Stimulated activated CD4-positive, alpha-beta T cell treated with anti-CD3 and anti-CD28 coated beads, Interleukin-1b, Interleukin-23, amount 100 ng/mL, for 48 hours (primary cell): ENCODE measurements at regions not wholly inside any gene's neighbourhood (a gene's known extent, or its start where the extent isn't known, plus 50 kb on each side); places are given as distances from the start of the nearest gene placed in this dataset.

ENCODE experiments used
- DNase-seq: peaks from one replicate; pipeline ENCODE4 v3.0.0-alpha.2; 2020

DNA sequence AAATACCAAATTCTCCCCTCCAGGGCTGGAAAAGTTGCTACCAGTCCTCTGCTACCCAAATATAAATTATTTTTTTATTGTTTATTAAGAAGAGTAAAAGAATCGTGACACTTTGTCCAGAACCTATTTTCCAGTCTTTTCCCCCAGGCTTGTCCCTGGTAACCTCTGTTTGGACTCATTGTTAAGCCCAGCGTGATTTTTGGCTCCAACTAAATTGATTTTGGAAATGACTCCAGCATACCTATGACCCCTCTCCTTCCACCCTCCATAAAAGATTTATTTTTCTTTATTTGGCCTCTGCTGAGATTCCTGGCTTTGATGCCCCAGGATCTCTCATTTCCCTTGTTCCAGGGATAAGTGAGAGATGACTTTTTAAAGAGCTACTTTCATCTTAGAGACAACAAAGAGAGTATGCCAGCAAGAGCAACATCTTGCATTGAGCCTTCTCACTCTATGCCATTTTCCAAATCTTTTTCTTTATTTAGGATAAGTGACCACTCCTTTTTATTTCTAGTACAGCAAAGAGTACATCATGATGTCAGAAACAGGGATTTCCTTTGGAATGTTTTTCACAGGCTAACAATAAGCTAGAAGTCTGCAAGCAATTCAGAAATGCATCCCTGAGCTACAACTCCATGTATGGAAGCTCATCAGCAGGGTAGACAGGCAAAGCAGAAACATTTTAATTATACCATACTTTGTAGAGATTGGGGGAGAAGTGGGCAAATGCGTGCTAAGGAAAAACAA, 75.8 kb downstream of the DAD1 start:
- no peak for DNase-seq

DNA sequence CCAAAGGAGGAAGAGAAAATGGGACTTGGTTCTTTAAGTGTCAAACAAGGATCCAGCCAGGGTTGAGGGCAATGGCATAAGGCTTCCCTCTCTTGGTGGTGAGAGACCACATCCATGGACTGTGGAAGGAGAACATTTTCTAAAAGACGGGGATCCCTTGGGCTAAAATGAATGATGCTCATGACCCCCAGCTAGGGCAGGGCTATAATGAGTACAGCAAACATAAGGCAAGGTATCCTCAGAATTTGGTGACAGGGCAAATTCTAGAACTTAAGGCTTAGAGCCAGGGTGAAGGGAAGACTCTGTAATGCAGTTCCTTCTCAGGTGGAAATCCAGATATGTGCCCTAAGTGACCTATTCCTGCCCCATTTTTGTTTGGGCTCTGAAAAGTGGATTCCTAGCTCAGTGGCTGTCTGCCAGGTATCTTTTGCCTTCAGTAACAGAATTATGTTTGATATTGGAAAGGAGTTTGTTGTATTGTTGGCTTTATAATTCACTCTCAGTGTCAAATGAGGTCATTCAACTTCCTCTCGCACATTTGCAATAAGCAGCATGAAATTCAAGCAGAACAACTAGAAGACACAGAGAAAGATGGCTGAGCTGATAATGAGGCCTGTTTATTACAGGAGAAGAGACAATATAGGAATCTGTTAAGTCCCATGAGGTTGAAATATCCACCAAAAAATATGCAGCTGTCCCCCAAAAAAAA, 76.8 kb downstream of the DAD1 start:
- no peak for DNase-seq

DNA sequence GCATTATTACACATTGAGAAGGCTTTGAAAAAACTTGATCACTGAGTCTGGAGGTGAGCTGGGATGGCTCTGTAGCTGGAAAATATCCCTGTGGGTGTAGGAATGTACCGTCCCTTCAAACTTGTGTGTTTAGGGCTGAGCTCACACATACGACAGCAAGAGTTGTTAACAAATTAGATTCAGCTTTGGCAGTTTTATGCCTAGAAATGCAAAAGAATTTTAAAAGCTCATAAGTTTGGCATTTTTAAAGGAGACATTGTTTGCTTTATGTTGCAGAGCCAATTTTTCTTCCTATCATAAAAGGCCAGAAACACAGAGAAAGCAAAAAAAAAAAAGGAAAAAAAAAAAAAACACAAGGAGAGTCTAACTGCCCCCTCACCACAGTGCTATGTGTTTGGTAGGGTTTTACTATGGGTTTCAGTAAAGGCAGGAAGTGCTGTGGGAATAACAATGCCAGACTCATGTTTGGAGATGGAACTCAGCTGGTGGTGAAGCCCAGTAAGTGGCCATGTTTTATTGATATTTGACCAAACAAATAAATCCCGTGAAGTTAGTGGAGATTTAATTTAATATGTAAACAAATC, 78.4 kb downstream of the DAD1 start:
- DNase-seq = no peak

DNA sequence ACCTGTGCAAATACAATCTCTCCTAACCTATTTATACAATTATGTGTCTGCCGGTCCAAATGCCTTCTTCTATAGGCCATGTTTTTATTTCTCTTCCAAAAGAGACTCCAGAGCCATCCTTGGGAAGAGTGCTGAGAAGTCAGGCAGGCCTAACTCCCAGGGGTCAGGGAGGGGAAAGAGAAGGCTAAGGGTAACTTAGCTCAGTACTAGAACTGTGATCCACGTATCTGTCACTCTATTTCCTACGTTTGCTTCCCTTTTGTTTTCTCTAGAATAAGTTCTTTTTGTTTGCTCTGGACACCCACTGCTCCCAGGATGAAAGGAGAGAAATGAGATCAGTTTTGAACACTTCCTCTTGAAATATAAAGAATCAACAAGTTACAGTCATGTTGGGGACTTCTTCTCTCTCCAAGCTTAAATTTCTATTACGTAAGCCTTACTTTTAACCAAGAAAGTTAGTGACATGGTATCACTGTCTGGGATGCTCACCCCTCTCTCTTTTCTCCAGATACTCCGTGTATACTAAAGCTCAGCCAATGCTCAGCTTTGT, 79.2 kb downstream of the DAD1 start:
- no peak for DNase-seq

DNA sequence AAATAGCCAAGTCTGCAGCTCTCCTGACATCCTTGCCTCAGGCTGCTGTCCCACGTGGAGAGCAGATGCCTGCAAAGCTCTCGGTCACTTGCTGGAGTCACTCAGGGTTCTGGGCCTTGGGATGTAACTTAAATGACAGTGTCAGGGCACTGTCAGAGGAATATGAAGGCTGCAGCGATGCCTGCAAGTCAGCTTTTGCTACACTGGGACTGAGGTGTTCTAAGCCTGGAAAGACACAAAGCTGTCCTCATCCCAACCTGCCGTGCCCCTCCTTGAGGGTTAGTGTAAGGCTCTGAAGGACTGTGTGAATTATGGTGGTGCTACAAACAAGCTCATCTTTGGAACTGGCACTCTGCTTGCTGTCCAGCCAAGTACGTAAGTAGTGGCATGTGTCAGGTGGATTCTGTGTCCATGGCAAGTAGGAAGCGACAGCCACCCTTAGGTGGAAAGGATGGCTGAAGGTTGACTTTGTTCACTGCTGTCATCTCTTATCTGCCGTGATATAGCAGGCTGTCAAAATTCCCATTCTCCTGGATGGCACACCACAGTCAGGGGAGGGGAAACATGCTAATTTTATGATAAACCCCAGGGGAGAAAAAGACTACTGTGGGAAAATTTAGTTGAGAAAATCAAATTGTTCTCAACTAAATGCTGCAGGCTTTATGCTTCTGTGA, 79.9 kb downstream of the DAD1 start:
- no peak for DNase-seq

DNA sequence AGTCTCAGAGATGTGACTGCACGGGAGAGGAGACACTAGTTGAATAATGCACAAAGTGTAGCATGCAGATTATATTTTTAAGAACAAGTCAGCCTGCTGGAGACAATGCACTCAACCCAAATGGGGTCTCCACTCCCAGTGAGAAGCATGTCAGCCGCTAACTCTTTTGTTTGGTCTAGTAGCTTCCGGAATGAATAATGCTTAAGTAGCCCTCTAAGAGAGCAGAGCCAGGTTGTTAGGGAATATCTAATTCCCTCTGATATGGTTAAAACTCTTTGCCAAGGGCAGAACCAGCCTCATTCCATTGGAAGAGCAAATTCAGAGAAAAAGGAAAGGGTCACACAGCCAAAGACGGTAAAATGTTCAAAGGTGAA, 80.4 kb downstream of the DAD1 start:
- DNase-seq = no peak

DNA sequence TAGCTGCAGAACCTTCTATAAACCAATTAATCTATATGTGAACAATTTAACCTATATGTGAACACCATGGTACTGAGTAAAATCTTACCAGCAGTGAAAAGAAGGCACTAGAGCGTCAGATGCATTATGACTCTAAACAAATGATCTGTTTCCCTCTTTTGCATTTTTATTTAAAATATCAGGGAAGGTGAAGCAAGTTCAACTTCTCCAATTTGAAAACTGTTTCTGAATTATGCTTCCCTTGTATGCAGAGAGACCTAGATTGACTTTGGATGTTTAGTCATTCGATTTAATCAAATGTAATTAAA, 80.9 kb downstream of the DAD1 start:
- DNase-seq = no peak

DNA sequence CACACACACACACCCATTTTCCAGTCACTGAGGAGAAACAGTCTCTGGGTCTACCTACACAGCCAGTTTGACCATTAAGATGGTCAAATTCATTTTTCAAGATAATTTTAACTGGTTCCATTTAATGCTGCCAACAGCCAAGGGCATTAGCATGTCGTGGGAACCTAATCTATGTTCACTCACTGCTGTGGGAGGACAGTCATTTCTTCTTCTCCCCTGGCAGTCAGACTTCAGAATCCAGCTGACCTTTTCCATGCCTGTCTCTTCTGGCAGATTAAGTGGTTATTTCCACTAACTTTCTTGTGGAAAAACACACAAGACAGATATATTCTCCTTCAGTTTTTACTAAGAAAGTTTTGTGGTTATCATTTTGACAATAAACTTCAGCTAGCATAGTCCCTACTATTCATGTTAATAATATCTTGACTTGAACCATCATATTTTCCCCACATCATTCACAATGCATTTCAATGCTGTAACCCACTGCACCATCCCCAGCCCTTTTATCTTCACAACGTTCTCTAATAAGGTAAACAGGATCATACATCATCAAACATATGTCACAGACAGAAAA, 82.2 kb downstream of the DAD1 start:
- DNase-seq = no peak

DNA sequence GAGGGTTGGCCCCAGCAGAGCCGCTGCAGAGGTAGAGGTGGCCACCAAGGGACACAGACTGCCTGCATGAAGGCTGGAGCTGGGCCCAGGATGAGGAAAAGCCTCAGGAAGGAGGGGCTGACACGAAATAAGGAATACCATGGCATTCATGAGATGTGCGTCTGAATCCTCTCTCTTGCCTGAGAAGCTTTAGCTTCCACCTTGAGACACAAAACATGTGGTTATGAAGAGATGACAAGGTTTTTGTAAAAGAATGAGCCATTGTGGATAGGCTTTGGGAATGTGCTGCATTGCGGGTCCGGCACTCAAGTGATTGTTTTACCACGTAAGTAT, 82.7 kb downstream of the DAD1 start:
- no peak for DNase-seq

DNA sequence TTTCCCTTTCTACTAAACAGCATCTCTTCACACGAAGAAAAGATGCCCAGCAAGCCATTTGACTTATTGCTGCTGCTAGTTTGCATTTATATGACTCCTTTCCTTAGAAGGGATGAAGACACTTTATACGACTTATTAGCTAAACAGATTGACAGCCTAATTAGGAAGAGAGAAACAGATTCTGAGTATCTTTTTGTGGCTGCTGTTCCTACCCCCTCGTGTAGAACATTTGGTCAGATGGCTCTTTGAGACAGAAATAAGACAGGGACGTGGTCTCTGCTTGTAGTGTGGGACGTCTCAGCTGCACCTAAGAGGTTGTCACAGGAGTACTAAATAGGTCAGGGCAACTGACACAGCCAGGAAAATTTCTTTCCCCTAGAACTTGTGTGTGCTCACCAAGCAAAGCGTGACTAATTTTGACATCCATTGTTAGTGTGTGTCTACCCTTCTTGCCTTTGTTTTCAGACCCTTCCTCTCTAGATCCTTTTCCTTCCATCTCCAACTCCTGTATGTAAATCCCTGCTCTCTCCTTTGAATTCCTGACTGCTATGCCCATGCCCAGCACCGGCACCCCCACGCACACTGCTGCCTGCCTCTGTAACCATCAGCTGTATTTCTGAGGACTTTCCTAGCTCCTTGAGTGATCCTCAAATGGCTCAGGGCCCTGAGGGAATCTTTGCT, 83.2 kb downstream of the DAD1 start:
- peak; percentile 38 for DNase-seq

DNA sequence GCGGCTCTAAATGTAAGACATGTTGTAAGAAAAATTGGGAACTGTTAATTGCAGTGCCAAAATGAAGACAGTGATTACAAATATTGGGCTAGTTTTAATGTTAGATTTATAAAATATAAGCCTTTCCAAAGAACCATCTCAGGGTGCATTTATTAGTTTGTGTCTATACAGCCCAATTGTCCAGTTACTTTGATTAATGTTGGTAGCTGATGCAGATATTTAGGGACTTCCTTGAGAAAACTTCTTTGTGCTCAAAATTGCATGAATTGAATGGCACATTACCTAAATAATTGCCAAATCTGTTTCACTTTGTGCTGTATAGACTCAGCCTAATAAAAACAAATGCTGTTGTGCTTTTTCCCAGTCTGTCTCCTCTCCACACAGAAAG, 83.7 kb downstream of the DAD1 start:
- no peak for DNase-seq

DNA sequence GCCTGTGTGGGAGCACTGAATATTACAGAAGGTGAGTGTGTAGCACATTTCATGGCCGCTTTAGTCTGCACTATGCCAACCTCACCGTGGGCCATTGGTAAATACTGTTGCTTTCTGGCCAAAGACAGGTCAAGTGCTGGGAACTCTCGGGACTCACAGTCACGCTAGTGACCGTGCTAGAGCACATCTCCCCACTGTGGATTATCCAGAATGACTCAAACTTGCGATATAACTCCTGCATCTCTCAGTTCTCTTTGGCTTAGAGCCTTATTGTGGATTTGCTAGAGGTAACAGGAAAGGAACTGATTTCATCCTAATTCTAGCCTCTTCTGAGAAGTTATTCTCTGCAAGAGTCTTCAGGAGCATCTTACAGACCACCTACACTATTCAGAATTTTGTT, 86.5 kb downstream of the DAD1 start:
- no peak for DNase-seq

DNA sequence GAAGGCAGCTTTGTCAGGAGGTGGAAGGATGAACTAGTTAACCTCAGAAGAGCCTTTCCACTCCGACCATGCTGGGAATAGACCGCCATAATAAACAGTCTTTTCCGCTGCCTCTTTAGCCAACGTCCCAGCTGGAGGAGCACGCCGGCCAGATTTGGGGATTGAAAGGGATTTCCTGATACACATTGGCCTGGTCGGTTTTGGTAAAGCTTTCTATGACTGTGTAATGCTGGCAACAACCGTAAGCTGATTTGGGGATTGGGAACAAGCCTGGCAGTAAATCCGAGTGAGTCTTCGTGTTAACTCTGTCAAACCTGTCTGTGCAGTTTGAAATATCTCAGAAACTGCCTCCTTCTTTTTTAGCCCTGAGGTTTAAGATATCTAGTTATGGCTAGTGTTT, 87.0 kb downstream of the DAD1 start:
- no peak for DNase-seq

DNA sequence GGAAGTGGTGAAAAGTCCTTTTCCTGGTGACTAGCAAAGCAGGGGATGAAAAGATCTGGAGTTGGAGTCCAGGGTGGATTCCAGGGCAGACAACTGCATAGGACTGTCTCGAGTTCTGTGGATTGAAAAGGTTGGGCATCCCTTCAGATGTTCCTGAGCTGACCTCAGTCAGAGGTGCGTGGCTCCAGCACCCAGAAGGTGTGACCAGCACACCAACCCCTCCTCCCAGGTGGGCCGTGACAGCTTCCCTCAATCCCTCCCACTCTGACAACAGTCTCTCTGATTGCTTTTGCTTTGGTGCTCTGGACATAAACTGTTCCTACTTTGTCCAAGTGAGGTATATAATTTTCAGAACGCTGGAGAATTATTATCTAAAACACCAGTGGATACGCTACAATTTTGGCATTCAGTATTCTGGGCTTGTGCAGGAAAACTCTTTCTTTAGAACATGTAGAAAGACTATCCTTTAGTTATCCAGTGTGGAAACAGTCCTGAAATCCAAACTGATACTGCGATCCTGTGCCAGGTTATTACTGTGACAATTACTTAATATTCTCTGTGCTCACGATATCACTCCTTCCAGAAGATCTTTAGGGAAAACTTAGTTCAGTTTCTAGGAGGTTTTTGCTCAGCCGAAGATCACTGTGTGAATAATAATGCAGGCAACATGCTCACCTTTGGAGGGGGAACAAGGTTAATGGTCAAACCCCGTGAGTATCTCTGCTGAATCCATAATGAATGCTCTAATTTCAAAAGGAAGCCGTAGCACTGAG, 87.9 kb downstream of the DAD1 start:
- peak; percentile 53 for DNase-seq

DNA sequence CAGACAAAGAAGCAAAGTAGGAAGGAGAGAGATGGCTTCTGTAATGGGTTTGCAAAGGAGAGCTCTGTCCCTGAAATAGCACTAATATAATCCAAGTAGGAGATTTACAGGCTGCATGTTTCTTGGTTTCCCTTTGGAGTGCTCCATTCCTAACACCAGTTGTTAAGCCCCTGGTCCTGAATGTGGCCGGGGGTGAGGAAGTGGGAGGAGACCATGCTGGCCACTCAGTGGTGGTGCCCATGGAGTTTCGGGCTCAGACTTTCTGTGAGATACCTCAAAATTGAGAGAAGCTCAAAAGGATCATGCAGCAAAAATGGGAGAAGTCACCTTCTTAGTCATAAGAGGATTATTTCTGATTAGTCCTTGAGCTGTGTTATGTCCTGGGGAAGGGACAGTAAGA, 88.5 kb downstream of the DAD1 start:
- no peak for DNase-seq

DNA sequence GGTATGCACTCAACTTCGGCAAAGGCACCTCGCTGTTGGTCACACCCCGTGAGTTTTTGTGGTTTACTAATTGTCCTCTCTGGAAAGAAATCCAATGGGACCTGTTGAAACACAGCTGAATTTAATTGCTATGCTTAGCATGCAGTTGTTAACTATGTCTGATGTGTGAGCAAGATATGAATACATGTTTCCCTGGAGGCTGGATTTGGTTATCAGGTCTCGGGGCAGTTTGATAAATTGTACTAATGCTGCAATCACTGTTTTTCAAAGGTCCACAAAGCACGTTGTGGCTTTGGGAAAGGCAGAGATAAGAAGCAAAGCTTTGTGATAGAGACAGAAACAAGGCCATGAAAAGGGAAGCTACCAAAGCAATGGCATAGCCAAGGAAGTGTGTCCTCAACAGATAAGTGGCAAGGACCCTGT, 91.3 kb downstream of the DAD1 start:
- DNase-seq = no peak

DNA sequence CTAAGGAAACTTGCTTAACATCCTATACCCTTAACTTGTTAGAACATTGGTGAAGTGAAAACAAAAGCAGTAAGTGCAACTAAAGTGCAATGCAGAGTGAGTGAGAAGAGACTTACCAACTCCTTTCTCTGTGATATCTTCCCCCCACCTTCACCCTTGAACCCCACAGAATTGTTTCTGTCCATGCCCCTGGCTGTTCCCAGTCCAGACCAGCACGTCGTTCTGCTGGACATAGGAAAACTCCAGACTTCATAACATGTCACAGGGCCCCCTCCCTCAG, 91.9 kb downstream of the DAD1 start:
- no peak for DNase-seq

DNA sequence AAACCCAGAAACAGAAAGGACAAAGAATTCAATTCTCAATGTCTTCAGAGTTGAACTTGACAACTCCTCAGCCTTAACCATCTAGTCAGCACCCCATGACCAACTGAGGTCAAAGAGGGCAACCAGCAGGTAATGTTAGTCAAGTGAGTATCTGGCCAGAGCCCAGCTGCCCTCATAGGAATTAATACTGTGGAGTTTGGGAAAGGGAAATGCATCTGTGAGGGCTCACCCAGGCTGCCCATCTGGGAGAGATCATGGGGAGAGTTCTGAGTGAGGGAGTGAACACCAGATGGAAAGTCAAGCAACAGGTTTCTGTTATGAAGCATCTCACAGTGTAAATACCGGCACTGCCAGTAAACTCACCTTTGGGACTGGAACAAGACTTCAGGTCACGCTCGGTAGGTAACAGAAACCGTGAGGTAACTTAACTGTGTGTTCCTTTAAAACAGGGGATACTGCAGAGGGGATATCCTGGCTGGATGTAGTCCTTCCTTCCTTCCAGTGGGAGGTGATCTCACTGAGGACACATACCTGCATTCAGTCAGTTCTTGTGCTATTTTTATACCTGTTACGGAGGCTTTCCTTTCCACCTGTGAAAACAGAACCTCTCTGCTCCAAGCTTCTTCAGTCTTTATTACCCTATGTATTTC, 94.4 kb downstream of the DAD1 start:
- DNase-seq = no peak

DNA sequence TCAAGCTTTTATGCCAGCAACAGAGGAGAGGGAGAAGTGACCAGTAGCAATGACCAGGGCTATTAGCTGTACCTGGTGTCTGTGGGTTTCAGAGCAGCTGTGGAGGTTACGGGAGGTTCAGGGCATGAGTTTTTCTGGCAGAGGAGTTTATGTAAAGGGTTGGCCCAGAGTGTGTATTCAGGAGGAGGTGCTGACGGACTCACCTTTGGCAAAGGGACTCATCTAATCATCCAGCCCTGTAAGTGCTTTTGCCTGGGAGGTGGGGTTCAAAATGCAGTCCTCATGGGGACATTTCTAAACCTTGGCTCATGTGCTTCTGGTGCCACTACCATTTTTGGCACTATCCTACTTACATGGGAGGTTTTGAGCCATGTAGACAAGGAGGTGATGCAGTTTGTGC, 95.3 kb downstream of the DAD1 start:
- no peak for DNase-seq

DNA sequence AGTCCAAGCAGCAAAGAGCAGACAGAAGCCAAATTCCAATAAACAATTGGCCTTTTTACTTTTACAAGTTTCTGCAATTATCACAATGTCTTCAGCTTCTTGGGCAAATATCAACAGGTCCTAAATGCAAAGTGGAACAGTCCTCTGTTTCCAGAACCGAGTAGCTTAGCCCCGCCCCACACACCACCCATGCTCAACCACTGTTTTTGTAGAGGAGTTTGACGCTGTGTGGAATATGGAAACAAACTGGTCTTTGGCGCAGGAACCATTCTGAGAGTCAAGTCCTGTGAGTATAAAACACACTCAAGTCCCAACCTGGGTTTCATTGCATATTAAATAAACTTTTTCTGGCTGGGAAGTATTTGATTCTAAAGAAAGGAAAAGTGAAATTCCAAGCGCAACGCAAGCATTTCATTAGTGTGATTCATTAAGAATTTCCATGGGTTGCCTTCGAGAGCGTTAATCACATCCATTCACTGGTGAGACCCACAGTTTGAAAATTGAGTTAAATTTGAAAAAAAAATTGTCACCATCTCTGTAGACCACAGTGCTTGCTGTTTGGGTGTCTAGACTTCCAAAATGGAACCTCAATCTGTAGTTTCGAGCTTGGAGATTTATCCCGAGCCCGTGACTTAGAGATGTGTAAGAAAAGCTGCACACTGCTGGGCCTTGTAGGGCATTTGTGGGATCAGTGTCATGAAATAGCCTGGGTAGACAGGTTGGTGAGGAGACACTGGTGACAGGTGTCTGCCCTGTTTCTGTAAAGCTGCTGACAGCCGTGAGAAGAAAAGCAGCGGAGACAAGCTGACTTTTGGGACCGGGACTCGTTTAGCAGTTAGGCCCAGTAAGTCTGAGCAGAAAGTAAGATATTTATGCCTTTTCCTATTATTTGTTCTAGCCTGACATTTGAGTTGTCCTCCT, 96.1 kb downstream of the DAD1 start:
- DNase-seq = no peak
